NCI-H1417 treated with DMSO at 0.1 percent for 48 hours (cell line): ENCODE measurements at regions not wholly inside any gene's neighbourhood (a gene's known extent, or its start where the extent isn't known, plus 50 kb on each side); places are given as distances from the start of the nearest gene placed in this dataset.

Experiments
- DNase-seq: peaks from one replicate; lab custom pipeline; 2025; lab: John Stamatoyannopoulos, UW

GRCh38 chr1:5566924-5567323, 425.3 kb downstream of the NPHP4 start:
- no peak for DNase-seq

GRCh38 chr1:5565281-5566125, 426.7 kb downstream of the NPHP4 start:
- DNase-seq = no peak

GRCh38 chr1:5564578-5565257, 427.5 kb downstream of the NPHP4 start:
- DNase-seq = no peak

GRCh38 chr1:5563861-5564577, 428.2 kb downstream of the NPHP4 start:
- DNase-seq = no peak

GRCh38 chr1:5562769-5563168, 429.5 kb downstream of the NPHP4 start:
- DNase-seq = no peak

GRCh38 chr1:5562331-5562730, 429.9 kb downstream of the NPHP4 start:
- no peak for DNase-seq

GRCh38 chr1:5559078-5559477, 433.1 kb downstream of the NPHP4 start:
- no peak for DNase-seq

- DNase-seq = no peak
These were observed 436.4 kb downstream of the NPHP4 start for GRCh38 chr1:5555853-5556252.

- DNase-seq = no peak
These were observed 437.4 kb downstream of the NPHP4 start for GRCh38 chr1:5554784-5555183.

GRCh38 chr1:5554111-5554510, 438.1 kb downstream of the NPHP4 start:
- no peak for DNase-seq

GRCh38 chr1:5552787-5553484, 439.3 kb downstream of the NPHP4 start:
- no peak for DNase-seq

GRCh38 chr1:5551274-5551975, 440.8 kb downstream of the NPHP4 start:
- peak; percentile 96 for DNase-seq

GRCh38 chr1:5548266-5548665, 444.0 kb downstream of the NPHP4 start:
- no peak for DNase-seq

GRCh38 chr1:5543235-5543634, 449.0 kb downstream of the NPHP4 start:
- no peak for DNase-seq

GRCh38 chr1:5532811-5533210, 459.4 kb downstream of the NPHP4 start:
- DNase-seq = no peak

- no peak for DNase-seq
These were observed 465.2 kb downstream of the NPHP4 start for GRCh38 chr1:5526822-5527551.

- DNase-seq = no peak
These were observed 465.9 kb downstream of the NPHP4 start for GRCh38 chr1:5526385-5526750.

GRCh38 chr1:5525597-5526384, 466.4 kb downstream of the NPHP4 start:
- DNase-seq = no peak

- no peak for DNase-seq
These were observed 469.6 kb downstream of the NPHP4 start for GRCh38 chr1:5522531-5523145.
